ENCODE measurements at regions not wholly inside any gene's neighbourhood (a gene's known extent, or its start where the extent isn't known, plus 50 kb on each side); places are given as distances from the start of the nearest gene placed in this dataset.
A peak's percentile ranks its signal among the peaks of the same experiment; 100 is the strongest.

DNA sequence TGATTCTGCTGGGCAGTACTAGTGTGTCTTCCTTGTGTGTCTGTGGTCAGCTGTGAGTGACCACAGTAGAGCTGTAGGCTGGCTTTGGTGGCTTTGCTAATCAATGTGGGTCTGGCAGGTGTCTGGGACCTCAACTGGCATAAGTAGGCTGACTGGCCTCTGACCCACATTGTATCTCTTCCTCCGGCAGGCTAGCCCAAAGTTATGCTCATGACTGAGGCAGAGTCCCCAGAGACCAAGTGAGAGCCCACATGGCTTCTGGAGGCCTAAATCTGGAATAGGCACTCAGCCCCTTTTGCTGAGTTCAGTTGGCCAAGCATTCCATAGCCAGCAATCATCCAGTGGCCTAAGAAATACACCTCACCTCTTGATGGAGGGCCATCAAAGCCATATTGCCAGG lies 289.1 kb upstream of the SUCLG2 start:
- no peak overlapping the region for H3K27ac ChIP-seq (replicated peaks)
- H3K4me3 ChIP-seq (replicated peaks; ENCODE audit: insufficient read depth, low read length): no peak overlapping the region
- H3K27me3 ChIP-seq (ENCODE audit: insufficient read depth, poor library complexity, severe bottlenecking): no peaks in the 10 kb centered on the region
- no peak for TF ChIP-seq POLR2AphosphoS5 (IDR thresholded peaks at IDR 0.05; ENCODE audit: low read depth)
- no peak for TF ChIP-seq REST (IDR thresholded peaks at IDR 0.05; ENCODE audit: insufficient replicate concordance, low read depth)
- no peak for TF ChIP-seq GABPA (IDR thresholded peaks at IDR 0.05; ENCODE audit: low read depth)
- TF ChIP-seq SPI1 (IDR thresholded peaks at IDR 0.05; ENCODE audit: borderline replicate concordance, low read depth): no peak
- TF ChIP-seq, protein P1, sequence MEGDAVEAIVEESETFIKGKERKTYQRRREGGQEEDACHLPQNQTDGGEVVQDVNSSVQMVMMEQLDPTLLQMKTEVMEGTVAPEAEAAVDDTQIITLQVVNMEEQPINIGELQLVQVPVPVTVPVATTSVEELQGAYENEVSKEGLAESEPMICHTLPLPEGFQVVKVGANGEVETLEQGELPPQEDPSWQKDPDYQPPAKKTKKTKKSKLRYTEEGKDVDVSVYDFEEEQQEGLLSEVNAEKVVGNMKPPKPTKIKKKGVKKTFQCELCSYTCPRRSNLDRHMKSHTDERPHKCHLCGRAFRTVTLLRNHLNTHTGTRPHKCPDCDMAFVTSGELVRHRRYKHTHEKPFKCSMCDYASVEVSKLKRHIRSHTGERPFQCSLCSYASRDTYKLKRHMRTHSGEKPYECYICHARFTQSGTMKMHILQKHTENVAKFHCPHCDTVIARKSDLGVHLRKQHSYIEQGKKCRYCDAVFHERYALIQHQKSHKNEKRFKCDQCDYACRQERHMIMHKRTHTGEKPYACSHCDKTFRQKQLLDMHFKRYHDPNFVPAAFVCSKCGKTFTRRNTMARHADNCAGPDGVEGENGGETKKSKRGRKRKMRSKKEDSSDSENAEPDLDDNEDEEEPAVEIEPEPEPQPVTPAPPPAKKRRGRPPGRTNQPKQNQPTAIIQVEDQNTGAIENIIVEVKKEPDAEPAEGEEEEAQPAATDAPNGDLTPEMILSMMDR (IDR thresholded peaks at IDR 0.05; ENCODE audit: insufficient read depth, low read length): no peak
- no peak for DNase-seq (ENCODE audit: low read depth in 1 of 2, low spot score in 1 of 2)

- H3K27ac ChIP-seq (replicated peaks): no peak overlapping the region
- H3K4me3 ChIP-seq (replicated peaks; ENCODE audit: insufficient read depth, low read length): no peak overlapping the region
- no peaks in the 10 kb centered on the region for H3K27me3 ChIP-seq (ENCODE audit: insufficient read depth, poor library complexity, severe bottlenecking)
- no peak for TF ChIP-seq POLR2AphosphoS5 (IDR thresholded peaks at IDR 0.05; ENCODE audit: low read depth)
- TF ChIP-seq, protein P1 (IDR thresholded peaks at IDR 0.05; ENCODE audit: insufficient read depth, low read length): no peak
- no peak for TF ChIP-seq SPI1 (IDR thresholded peaks at IDR 0.05; ENCODE audit: borderline replicate concordance, low read depth)
- TF ChIP-seq REST (IDR thresholded peaks at IDR 0.05; ENCODE audit: insufficient replicate concordance, low read depth): no peak
- no peak for TF ChIP-seq GABPA (IDR thresholded peaks at IDR 0.05; ENCODE audit: low read depth)
- DNase-seq (ENCODE audit: low read depth in 1 of 2, low spot score in 1 of 2): no peak
These were observed 287.1 kb upstream of the SUCLG2 start for GRCh38 chr3:67941433-67942030.

- Histone ChIP-seq H3K27ac (replicated peaks) (no peak overlapping the region), H3K4me3 (replicated peaks; ENCODE audit: insufficient read depth, low read length) (no peak overlapping the region), H3K27me3 (ENCODE audit: insufficient read depth, poor library complexity, severe bottlenecking) (no peaks in the 10 kb centered on the region)
- peak in 1 of 2 experiments; percentile 4 for DNase-seq (ENCODE audit: low read depth in 1 of 2, low spot score in 1 of 2)
- no peak for TF ChIP-seq GABPA (IDR thresholded peaks at IDR 0.05; ENCODE audit: low read depth)
- TF ChIP-seq SPI1 (IDR thresholded peaks at IDR 0.05; ENCODE audit: borderline replicate concordance, low read depth): peak; percentile 21; the same call in 1 of the 2 replicates
- TF ChIP-seq REST (IDR thresholded peaks at IDR 0.05; ENCODE audit: insufficient replicate concordance, low read depth): no peak
- TF ChIP-seq POLR2AphosphoS5 (IDR thresholded peaks at IDR 0.05; ENCODE audit: low read depth): no peak
- TF ChIP-seq, protein P1 (IDR thresholded peaks at IDR 0.05; ENCODE audit: insufficient read depth, low read length): no peak
These were observed 286.0 kb upstream of the SUCLG2 start for GRCh38 chr3:67940210-67940952.
